ENCODE measurements at regions not wholly inside any gene's neighbourhood (a gene's known extent, or its start where the extent isn't known, plus 50 kb on each side); places are given as distances from the start of the nearest gene placed in this dataset.

DNA sequence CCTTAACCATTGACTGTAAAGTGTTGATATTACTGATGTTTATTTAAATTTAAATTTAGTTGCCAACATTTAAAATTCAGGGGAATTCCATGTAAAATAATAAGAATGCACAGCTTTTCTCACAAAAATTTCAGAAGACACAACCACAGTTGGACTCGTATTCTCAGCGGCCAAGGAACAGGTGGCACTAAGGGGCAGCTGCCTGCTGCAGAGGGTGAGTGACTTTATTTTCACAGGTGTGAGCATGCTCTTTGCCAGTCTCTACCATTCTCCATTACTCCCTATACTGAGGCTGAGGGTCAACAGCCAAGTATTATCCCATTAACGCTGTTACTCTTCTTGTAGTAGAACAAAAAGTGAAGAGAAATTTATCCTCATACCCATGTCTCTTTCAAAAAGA lies 92.1 kb upstream of the GADL1 start:
- H3K4me1 ChIP-seq (ENCODE audit: control insufficient read depth, extremely low read depth, insufficient read depth, low read length), result no peaks in the 10 kb centered on the region
- DNase-seq (ENCODE audit: low read depth, low spot score) (no peak), FAIRE-seq (no peak)
- no peaks in the 10 kb centered on the region for H3K36me3 ChIP-seq (ENCODE audit: control insufficient read depth in 2 of 2, extremely low read depth in 1 of 2, insufficient read depth in 2 of 2, low read length in 2 of 2)
- H4K20me1 ChIP-seq (ENCODE audit: control insufficient read depth, extremely low read depth, insufficient read depth, low read length), result no peaks in the 10 kb centered on the region
- TF ChIP-seq, protein P1, sequence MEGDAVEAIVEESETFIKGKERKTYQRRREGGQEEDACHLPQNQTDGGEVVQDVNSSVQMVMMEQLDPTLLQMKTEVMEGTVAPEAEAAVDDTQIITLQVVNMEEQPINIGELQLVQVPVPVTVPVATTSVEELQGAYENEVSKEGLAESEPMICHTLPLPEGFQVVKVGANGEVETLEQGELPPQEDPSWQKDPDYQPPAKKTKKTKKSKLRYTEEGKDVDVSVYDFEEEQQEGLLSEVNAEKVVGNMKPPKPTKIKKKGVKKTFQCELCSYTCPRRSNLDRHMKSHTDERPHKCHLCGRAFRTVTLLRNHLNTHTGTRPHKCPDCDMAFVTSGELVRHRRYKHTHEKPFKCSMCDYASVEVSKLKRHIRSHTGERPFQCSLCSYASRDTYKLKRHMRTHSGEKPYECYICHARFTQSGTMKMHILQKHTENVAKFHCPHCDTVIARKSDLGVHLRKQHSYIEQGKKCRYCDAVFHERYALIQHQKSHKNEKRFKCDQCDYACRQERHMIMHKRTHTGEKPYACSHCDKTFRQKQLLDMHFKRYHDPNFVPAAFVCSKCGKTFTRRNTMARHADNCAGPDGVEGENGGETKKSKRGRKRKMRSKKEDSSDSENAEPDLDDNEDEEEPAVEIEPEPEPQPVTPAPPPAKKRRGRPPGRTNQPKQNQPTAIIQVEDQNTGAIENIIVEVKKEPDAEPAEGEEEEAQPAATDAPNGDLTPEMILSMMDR (optimal IDR thresholded peaks at IDR 0.05 in 1 of 3, IDR thresholded peaks at IDR 0.05 in 1 of 3, conservative IDR thresholded peaks at IDR 0.05 in 1 of 3; ENCODE audit: extremely low read depth in 1 of 3, insufficient read depth in 2 of 3, low read length in 3 of 3), result no peak
- TF ChIP-seq EZH2 (IDR thresholded peaks at IDR 0.05; ENCODE audit: low read length), result no peak
- no peak overlapping the region for H2AFZ ChIP-seq (ENCODE audit: control insufficient read depth, low read length)
- H3K9me1 ChIP-seq (ENCODE audit: control insufficient read depth, extremely low read depth, insufficient read depth, low read length), result no peaks in the 10 kb centered on the region
- no peaks in the 10 kb centered on the region for H3K27me3 ChIP-seq (ENCODE audit: control insufficient read depth, extremely low read depth, insufficient read depth, low read length)
- H3K79me2 ChIP-seq (ENCODE audit: control insufficient read depth, insufficient read depth, low read length), result no peaks in the 10 kb centered on the region
- dilution Hi-C loops (cut with MboI; ENCODE audit: extremely low pct_ligation_motif_present, low sequenced_read_pairs), result no loop called here
- H3K4me2 ChIP-seq (ENCODE audit: control insufficient read depth, extremely low read depth, insufficient read depth, low read depth, low read length), result no peak overlapping the region
- no peaks in the 10 kb centered on the region for H3K9me3 ChIP-seq (ENCODE audit: control insufficient read depth, low read depth, low read length)
- H3K27ac ChIP-seq (ENCODE audit: control insufficient read depth, insufficient read depth, low read length), result no peak overlapping the region
- H3K9ac ChIP-seq (ENCODE audit: control insufficient read depth, extremely low read depth, insufficient read depth, low read length), result no peak overlapping the region
- no peak overlapping the region for H3K4me3 ChIP-seq (ENCODE audit: control insufficient read depth in 2 of 3, extremely low read depth in 1 of 3, insufficient read depth in 2 of 3, low read depth in 1 of 3, low read length in 3 of 3)

DNA sequence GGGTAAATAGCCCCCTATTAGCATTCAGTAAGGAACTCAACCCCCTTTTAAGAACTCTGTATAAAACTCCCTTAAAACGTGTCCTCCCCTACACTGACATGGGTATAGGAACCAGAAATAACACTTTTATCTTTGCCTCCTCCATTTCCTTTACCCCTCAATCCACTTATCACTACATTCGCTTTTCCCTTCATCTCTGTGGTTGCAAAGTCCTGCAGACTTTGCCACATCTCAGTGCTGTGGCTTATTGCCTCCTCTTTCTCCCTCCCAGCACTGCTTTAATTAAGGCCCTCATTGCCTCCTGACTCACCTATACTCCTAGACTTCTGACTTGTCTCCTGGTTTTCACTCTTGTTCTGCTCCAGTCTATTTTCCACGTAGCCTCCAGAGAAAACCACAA lies 94.3 kb upstream of the GADL1 start:
- no peak for FAIRE-seq

More for the DNA sequence above, 94.3 kb upstream of the GADL1 start:
- Histone ChIP-seq H3K4me3 (ENCODE audit: control insufficient read depth in 2 of 3, extremely low read depth in 1 of 3, insufficient read depth in 2 of 3, low read depth in 1 of 3, low read length in 3 of 3) (no peak overlapping the region), H4K20me1 (ENCODE audit: control insufficient read depth, extremely low read depth, insufficient read depth, low read length) (no peaks in the 10 kb centered on the region), H3K9ac (ENCODE audit: control insufficient read depth, extremely low read depth, insufficient read depth, low read length) (no peak overlapping the region), H3K9me3 (ENCODE audit: control insufficient read depth, low read depth, low read length) (no peaks in the 10 kb centered on the region), H3K4me2 (ENCODE audit: control insufficient read depth, extremely low read depth, insufficient read depth, low read depth, low read length) (no peak overlapping the region), H3K27me3 (ENCODE audit: control insufficient read depth, extremely low read depth, insufficient read depth, low read length) (no peaks in the 10 kb centered on the region), H2AFZ (ENCODE audit: control insufficient read depth, low read length) (no peak overlapping the region), H3K9me1 (ENCODE audit: control insufficient read depth, extremely low read depth, insufficient read depth, low read length) (no peaks in the 10 kb centered on the region), H3K4me1 (ENCODE audit: control insufficient read depth, extremely low read depth, insufficient read depth, low read length) (no peaks in the 10 kb centered on the region), H3K36me3 (ENCODE audit: control insufficient read depth in 2 of 2, extremely low read depth in 1 of 2, insufficient read depth in 2 of 2, low read length in 2 of 2) (no peaks in the 10 kb centered on the region), H3K79me2 (ENCODE audit: control insufficient read depth, insufficient read depth, low read length) (no peaks in the 10 kb centered on the region), H3K27ac (ENCODE audit: control insufficient read depth, insufficient read depth, low read length) (no peak overlapping the region)
- dilution Hi-C loops (cut with MboI; ENCODE audit: extremely low pct_ligation_motif_present, low sequenced_read_pairs), result no loop called here
- TF ChIP-seq EZH2 (IDR thresholded peaks at IDR 0.05; ENCODE audit: low read length), result no peak
- TF ChIP-seq, protein P1 (optimal IDR thresholded peaks at IDR 0.05 in 1 of 3, IDR thresholded peaks at IDR 0.05 in 1 of 3, conservative IDR thresholded peaks at IDR 0.05 in 1 of 3; ENCODE audit: extremely low read depth in 1 of 3, insufficient read depth in 2 of 3, low read length in 3 of 3), result no peak
- no peak for DNase-seq (ENCODE audit: low read depth, low spot score)

Measured in keratinocyte (primary cell).